ENCODE measurements at regions not wholly inside any gene's neighbourhood (a gene's known extent, or its start where the extent isn't known, plus 50 kb on each side); places are given as distances from the start of the nearest gene placed in this dataset.

DNA sequence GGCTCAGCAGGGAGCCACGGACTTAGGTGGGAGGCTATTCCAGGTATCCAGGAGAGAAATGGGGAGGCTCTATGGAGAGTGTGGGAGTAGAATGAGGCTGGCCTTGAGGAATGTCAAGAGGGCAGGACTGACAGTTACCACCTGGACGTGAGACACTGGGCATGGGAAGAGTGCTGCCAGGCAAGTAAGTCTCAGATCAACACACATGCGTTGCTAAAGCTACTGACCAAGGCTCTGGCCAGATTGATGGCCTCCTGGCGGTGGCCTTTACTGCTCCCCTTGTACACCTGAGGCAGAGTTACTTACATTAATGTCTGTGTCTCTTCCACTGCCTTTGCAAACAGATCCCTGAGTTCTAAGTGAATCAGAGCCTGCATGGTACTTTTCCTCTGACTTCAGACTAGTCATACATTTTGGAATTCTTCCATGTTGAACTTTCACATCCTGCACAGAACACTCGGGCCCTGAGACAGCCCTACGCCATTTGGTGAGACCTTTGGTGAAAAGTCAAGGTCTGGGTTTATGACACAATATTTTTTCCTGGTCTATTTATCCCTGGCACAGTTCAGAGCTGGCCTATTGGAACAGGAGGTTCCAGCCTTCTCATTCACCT lies 398.8 kb upstream of the TRIB2 start:
- Histone ChIP-seq H3K4me2 (peak overlapping the region; percentile 69), H3F3A (ENCODE audit: insufficient read depth, low read depth) (peaks cover 34% of the 10 kb centered on the region), H3K27me3 (ENCODE audit: insufficient read depth, low read depth) (no peaks in the 10 kb centered on the region), H3K4me3 (no peak overlapping the region; the same call in 1 of the 2 replicates), H3K9me2 (ENCODE audit: insufficient read depth) (no peaks in the 10 kb centered on the region; the same call in 1 of the 2 replicates), H2AFZ (peak overlapping the region; percentile 31; the same call in 1 of the 2 replicates), H3K27ac (peak overlapping the region; percentile 92), H3K9me3 (ENCODE audit: insufficient read depth, low read depth) (peaks cover 3% of the 10 kb centered on the region; the same call in 1 of the 2 replicates), H3K4me1 (replicated peaks; ENCODE audit: insufficient read depth) (peaks cover 44% of the 10 kb centered on the region), H3K36me3 (ENCODE audit: low read depth) (no peaks in the 10 kb centered on the region), H4K20me1 (ENCODE audit: insufficient read depth) (no peaks in the 10 kb centered on the region), H3K79me2 (ENCODE audit: low read depth) (no peaks in the 10 kb centered on the region)
- TF ChIP-seq, protein P1, sequence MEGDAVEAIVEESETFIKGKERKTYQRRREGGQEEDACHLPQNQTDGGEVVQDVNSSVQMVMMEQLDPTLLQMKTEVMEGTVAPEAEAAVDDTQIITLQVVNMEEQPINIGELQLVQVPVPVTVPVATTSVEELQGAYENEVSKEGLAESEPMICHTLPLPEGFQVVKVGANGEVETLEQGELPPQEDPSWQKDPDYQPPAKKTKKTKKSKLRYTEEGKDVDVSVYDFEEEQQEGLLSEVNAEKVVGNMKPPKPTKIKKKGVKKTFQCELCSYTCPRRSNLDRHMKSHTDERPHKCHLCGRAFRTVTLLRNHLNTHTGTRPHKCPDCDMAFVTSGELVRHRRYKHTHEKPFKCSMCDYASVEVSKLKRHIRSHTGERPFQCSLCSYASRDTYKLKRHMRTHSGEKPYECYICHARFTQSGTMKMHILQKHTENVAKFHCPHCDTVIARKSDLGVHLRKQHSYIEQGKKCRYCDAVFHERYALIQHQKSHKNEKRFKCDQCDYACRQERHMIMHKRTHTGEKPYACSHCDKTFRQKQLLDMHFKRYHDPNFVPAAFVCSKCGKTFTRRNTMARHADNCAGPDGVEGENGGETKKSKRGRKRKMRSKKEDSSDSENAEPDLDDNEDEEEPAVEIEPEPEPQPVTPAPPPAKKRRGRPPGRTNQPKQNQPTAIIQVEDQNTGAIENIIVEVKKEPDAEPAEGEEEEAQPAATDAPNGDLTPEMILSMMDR (conservative IDR thresholded peaks at IDR 0.05): no peak
- TF ChIP-seq EZH2 (IDR thresholded peaks at IDR 0.05; ENCODE audit: low read depth): no peak
- POLR2A ChIA-PET (ENCODE audit: unreplicated experiment): no interaction called here
- BruUV-seq (replicated peaks): no TSS peak
- intact Hi-C loops (cut with micrococcal nuclease; ENCODE audit: unreplicated experiment): loop anchor here (1.0 to 5.0 kb wide), 9 partner anchors 139 to 621 kb away; no protein-coding TSS in a partner anchor
- DNase-seq: peak; percentile 12 to 86
- CTCF ChIA-PET: interaction anchor here (0.5 kb wide), 1 partner anchor 125 kb away, joined by 3 read pairs; no protein-coding TSS in a partner anchor

DNA sequence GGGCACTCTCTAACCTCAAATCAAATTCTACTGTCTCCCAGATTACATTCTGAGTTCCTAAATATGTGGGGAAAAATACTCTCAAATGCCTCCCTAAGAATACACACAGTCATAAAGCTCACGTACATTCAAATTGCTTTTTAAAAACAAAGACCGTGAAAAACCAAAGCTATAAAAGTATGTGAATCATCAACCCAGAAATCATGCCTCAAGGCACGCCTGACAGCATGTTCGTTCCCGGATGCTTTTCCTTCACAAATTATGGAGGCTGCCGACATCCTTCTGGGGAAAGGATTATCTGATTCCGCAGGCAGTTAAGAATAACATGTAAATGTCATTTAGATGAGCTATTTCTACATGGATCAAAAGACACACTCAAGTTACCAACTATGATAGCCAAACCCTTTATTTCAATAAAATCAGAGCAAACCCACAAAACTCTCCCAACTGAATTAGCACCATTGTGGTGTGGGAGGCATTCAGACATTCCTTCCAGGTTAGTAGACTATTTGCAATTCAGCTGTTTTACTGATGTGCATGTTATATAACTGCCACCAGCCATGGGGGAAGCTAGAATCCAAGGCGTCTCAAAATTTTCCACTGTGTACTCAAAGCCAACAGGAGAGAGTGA lies 398.2 kb upstream of the TRIB2 start:
- ChIA-PET POLR2A (ENCODE audit: unreplicated experiment) (interaction anchor here (0.5 kb wide), 1 partner anchor 136 kb away, joined by 6 read pairs; no protein-coding TSS in a partner anchor), CTCF (interaction anchor here (0.5 kb wide), 1 partner anchor 398 kb away, joined by 4 read pairs; the partner anchor contains the start of gene TRIB2)
- no peaks in the 10 kb centered on the region for H3K36me3 ChIP-seq (ENCODE audit: low read depth)
- peak overlapping the region; percentile 92 for H3K27ac ChIP-seq
- H3K4me2 ChIP-seq: peak overlapping the region; percentile 69
- H4K20me1 ChIP-seq (ENCODE audit: insufficient read depth): no peaks in the 10 kb centered on the region
- H3K9me3 ChIP-seq (ENCODE audit: insufficient read depth, low read depth): peaks cover 3% of the 10 kb centered on the region; the same call in 1 of the 2 replicates
- H3K27me3 ChIP-seq (ENCODE audit: insufficient read depth, low read depth): no peaks in the 10 kb centered on the region
- intact Hi-C loops (cut with micrococcal nuclease; ENCODE audit: unreplicated experiment): loop anchor here (1.0 to 5.0 kb wide), 9 partner anchors 139 to 621 kb away; no protein-coding TSS in a partner anchor
- TF ChIP-seq EZH2 (IDR thresholded peaks at IDR 0.05; ENCODE audit: low read depth): no peak
- TF ChIP-seq, protein P1 (conservative IDR thresholded peaks at IDR 0.05): no peak
- no peaks in the 10 kb centered on the region; the same call in 1 of the 2 replicates for H3K9me2 ChIP-seq (ENCODE audit: insufficient read depth)
- no TSS peak for BruUV-seq (replicated peaks)
- H3K4me3 ChIP-seq: no peak overlapping the region; the same call in 1 of the 2 replicates
- H2AFZ ChIP-seq: peak overlapping the region; percentile 31; the same call in 1 of the 2 replicates
- peak; percentile 44 to 93 for DNase-seq
- no peaks in the 10 kb centered on the region for H3K79me2 ChIP-seq (ENCODE audit: low read depth)
- peaks cover 34% of the 10 kb centered on the region for H3F3A ChIP-seq (ENCODE audit: insufficient read depth, low read depth)
- peaks cover 44% of the 10 kb centered on the region for H3K4me1 ChIP-seq (replicated peaks; ENCODE audit: insufficient read depth)

- CTCF ChIA-PET: no interaction called here
- BruUV-seq (replicated peaks): no TSS peak
- intact Hi-C loops (cut with micrococcal nuclease; ENCODE audit: unreplicated experiment): no loop called here
Observed at GRCh38 chr2:12320027-12320734, 396.6 kb upstream of the TRIB2 start.

More at GRCh38 chr2:12320027-12320734, 396.6 kb upstream of the TRIB2 start:
- H4K20me1 ChIP-seq (ENCODE audit: insufficient read depth): no peaks in the 10 kb centered on the region
- H3K79me2 ChIP-seq (ENCODE audit: low read depth): no peaks in the 10 kb centered on the region
- H3K4me2 ChIP-seq: no peak overlapping the region
- no peaks in the 10 kb centered on the region; the same call in 1 of the 2 replicates for H3K9me2 ChIP-seq (ENCODE audit: insufficient read depth)
- no peaks in the 10 kb centered on the region for H3K36me3 ChIP-seq (ENCODE audit: low read depth)
- no peak overlapping the region for H2AFZ ChIP-seq
- no peak overlapping the region for H3K4me3 ChIP-seq
- no peak for DNase-seq
- POLR2A ChIA-PET (ENCODE audit: unreplicated experiment): no interaction called here
- H3K27ac ChIP-seq: peak overlapping the region; percentile 92; the same call in 1 of the 2 replicates
- peaks cover 34% of the 10 kb centered on the region for H3F3A ChIP-seq (ENCODE audit: insufficient read depth, low read depth)
- no peaks in the 10 kb centered on the region for H3K27me3 ChIP-seq (ENCODE audit: insufficient read depth, low read depth)
- 0 out of 2 replicates have a peak, but pooled peaks cover 6% of the 10 kb centered on the region for H3K9me3 ChIP-seq (ENCODE audit: insufficient read depth, low read depth)
- H3K4me1 ChIP-seq (replicated peaks; ENCODE audit: insufficient read depth): peaks cover 44% of the 10 kb centered on the region
- TF ChIP-seq, protein P1 (conservative IDR thresholded peaks at IDR 0.05): no peak
- TF ChIP-seq EZH2 (IDR thresholded peaks at IDR 0.05; ENCODE audit: low read depth): no peak
